Mesothelial cell of epicardium (in vitro differentiated cells): ENCODE measurements at regions not wholly inside any gene's neighbourhood (a gene's known extent, or its start where the extent isn't known, plus 50 kb on each side); places are given as distances from the start of the nearest gene placed in this dataset.

ENCODE experiments used
- DNase-seq, 2 experiments: peaks; one replicate each; pipeline ENCODE4 v3.0.0; 2021; ENCODE audit warnings: low spot score in 2 of 2; ENCODE audit not compliant: unreplicated experiment in 2 of 2
- H3K27ac Mint-ChIP-seq: 2 replicates; pipeline ENCODE4 v1.8.0; 2021; ENCODE audit warnings: mixed read lengths
- H3K27me3 Mint-ChIP-seq: 2 replicates; pipeline ENCODE4 v1.8.0; 2021; ENCODE audit warnings: low read depth, mixed read lengths
- H3K36me3 Mint-ChIP-seq: 2 replicates; pipeline ENCODE4 v1.8.0; 2021; ENCODE audit warnings: mixed read lengths
- H3K4me1 Mint-ChIP-seq: 2 replicates; pipeline ENCODE4 v1.8.0; 2021; ENCODE audit warnings: mixed read lengths
- H3K4me3 Mint-ChIP-seq: 2 replicates; pipeline ENCODE4 v1.8.0; 2021; ENCODE audit warnings: mild to moderate bottlenecking, moderate library complexity, mixed read lengths
- H3K9me3 Mint-ChIP-seq: 2 replicates; pipeline ENCODE4 v1.8.0; 2021; ENCODE audit warnings: mixed read lengths
- TF ChIP-seq, protein P1 (sequence below): fragments of 200-600 bp; sonication (generic); IDR thresholded peaks from one replicate; pipeline ENCODE4 v1.5.0; 2021; ENCODE audit warnings: antibody characterized with exemption; ENCODE audit not compliant: unreplicated experiment

DNA sequence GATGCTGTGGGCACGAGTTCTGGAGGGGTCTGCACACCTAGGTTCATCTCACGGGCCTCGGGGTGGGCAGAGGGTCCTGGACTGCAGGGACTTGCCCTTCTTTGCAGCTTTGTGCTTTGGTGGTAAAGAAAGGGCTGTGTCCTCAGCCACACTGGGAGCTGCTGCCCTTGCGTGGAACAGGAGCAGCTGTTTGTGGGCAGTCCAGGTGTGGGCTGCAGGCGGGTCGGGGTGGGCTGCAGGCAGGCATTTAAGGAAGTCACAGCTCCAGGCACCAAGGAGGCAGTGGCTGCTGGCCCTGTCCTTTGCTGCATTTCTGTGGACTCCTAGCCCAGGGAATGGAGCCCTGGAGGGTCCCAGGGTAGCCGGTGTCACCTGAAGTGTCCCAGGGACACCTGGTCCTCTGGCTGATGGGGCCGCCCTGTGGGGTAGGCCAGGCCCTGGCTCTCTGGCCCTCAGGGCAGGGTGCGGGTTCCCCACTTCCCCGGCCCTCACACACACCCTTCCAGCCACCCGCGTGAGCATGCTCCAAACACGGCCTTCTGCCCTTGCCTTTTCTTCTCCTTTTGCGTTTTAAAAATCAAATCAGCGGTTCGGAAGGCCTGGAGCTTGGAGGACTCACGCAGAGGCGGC is 1240.3 kb downstream of the BRD1 start:
- Mint-ChIP-seq H3K36me3 (no peaks in the 10 kb centered on the region), H3K4me1 (peaks cover 7% of the 10 kb centered on the region), H3K27ac (no peak overlapping the region), H3K4me3 (no peak overlapping the region), H3K9me3 (no peaks in the 10 kb centered on the region), H3K27me3 (no peaks in the 10 kb centered on the region)
- DNase-seq, result no peak
- TF ChIP-seq, protein P1, sequence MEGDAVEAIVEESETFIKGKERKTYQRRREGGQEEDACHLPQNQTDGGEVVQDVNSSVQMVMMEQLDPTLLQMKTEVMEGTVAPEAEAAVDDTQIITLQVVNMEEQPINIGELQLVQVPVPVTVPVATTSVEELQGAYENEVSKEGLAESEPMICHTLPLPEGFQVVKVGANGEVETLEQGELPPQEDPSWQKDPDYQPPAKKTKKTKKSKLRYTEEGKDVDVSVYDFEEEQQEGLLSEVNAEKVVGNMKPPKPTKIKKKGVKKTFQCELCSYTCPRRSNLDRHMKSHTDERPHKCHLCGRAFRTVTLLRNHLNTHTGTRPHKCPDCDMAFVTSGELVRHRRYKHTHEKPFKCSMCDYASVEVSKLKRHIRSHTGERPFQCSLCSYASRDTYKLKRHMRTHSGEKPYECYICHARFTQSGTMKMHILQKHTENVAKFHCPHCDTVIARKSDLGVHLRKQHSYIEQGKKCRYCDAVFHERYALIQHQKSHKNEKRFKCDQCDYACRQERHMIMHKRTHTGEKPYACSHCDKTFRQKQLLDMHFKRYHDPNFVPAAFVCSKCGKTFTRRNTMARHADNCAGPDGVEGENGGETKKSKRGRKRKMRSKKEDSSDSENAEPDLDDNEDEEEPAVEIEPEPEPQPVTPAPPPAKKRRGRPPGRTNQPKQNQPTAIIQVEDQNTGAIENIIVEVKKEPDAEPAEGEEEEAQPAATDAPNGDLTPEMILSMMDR, result no peak

DNA sequence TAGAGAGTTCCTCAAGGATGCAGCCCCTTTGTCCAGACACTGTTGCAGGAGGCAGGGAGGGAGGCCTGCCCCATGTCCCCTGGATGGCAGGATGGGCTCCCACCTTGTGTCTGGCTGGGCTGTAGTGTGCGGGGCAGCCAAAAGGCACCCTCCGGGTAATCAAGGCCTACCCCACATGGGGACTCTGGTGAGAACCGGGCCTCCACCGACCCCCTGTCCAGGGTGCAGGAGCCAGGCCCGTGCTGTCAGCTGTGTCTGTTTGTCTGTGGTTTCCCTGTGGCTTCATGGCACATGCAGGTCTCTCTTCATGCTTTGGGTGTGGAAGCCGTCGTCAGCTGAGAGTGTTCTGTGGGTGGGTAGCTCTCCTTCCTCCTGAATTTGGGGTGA is 1240.9 kb downstream of the BRD1 start:
- no peak overlapping the region for H3K4me3 Mint-ChIP-seq
- TF ChIP-seq, protein P1, result no peak
- no peaks in the 10 kb centered on the region for H3K36me3 Mint-ChIP-seq
- no peak overlapping the region for H3K27ac Mint-ChIP-seq
- no peaks in the 10 kb centered on the region for H3K9me3 Mint-ChIP-seq
- H3K27me3 Mint-ChIP-seq, result no peaks in the 10 kb centered on the region
- no peak for DNase-seq
- peaks cover 7% of the 10 kb centered on the region for H3K4me1 Mint-ChIP-seq

DNA sequence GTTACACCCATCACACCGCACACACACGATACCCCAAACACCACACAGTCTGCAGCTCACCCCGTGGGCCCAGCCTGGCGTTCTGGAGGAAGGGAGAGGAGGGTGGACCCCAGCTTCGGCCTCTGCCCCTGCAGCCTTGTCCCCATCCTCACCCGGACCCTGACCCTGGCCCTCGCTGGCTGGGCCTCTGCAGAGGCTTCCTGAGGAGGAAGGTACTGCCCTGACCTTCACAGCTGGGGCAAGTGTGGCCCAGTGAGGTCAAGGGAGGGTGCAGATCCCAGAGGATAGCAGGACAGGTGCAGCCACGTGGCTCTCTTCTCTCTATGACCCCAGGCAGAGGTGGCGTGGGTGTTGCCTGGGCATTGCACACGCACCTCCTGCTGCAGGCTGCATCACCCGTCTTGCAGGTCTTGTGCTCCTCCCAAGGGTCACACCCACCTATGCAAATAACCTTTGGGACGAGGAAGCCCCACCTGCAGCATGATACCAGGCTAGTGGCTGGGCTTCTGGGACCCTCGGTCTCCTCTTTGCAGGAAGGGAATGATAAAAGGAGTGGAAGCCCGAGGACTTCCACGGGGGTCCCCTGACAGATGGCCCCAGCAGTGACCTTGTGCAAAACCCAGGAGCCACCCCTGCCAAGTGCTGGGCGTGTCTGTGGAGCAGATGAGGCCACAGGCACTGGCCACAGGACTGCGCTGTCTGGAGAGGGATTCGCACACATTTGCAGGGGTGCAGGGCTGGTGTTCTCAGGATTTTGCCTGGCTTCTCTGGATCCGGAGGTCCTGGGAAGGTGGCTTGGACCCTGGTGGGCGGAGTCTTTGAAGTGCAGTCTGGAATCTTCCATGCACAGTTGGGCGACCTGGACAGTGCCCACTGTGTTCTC is 1241.5 kb downstream of the BRD1 start:
- peaks cover 7% of the 10 kb centered on the region for H3K4me1 Mint-ChIP-seq
- TF ChIP-seq, protein P1, result no peak
- no peaks in the 10 kb centered on the region for H3K36me3 Mint-ChIP-seq
- no peak overlapping the region for H3K4me3 Mint-ChIP-seq
- DNase-seq, result no peak
- H3K27ac Mint-ChIP-seq, result no peak overlapping the region
- H3K9me3 Mint-ChIP-seq, result no peaks in the 10 kb centered on the region
- no peaks in the 10 kb centered on the region for H3K27me3 Mint-ChIP-seq

DNA sequence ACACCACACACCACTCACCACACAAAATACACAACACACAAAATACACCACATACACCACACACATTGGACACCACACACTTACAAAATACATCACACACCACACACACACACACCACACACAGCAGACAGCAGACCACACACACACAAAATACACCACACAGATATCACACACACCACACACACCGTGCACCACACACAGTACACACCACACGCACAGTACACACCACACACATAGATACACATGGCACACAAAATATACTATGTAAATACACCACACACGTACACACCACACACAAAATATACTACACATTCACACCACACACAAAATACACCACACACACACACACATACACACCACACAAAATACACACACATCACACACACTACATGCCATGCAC is 1243.5 kb downstream of the BRD1 start:
- H3K4me1 Mint-ChIP-seq, result peaks cover 7% of the 10 kb centered on the region
- no peak for DNase-seq
- no peaks in the 10 kb centered on the region for H3K9me3 Mint-ChIP-seq
- H3K27me3 Mint-ChIP-seq, result peaks cover 17% of the 10 kb centered on the region
- H3K4me3 Mint-ChIP-seq, result no peak overlapping the region
- no peak overlapping the region for H3K27ac Mint-ChIP-seq
- no peaks in the 10 kb centered on the region for H3K36me3 Mint-ChIP-seq
- TF ChIP-seq, protein P1, result no peak

DNA sequence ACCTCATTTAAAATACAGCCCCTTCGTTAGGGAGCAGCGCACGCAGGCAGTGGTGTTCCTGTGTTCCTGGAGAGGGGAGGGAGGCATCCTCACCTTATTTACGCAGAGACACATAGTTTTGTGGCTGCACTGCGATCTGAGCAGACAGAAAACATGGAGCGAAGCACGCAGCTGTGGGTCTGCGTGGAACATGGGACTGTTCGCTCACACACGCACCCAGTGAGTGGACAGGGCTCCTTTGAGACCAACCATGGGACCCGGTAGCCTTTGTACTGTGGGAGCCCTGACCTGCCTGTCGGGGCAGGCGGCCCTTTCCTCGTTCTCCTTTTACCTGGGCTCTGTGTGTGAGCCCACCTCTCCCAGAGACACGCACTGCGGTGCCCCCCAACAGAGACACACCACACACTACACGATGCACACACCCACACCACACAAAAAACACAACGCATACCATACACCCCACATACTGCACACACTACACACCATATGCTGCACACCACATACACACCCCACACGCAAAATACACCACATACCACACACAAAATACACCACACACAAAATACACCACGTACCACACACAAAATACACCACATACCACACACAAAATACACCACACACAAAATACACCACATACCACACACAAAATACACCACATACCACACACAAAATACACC is 1245.7 kb downstream of the BRD1 start:
- no peaks in the 10 kb centered on the region for H3K4me1 Mint-ChIP-seq
- H3K4me3 Mint-ChIP-seq, result no peak overlapping the region
- no peak overlapping the region for H3K27ac Mint-ChIP-seq
- TF ChIP-seq, protein P1, result no peak
- DNase-seq, result no peak
- H3K27me3 Mint-ChIP-seq, result peaks cover 39% of the 10 kb centered on the region
- no peaks in the 10 kb centered on the region for H3K9me3 Mint-ChIP-seq
- H3K36me3 Mint-ChIP-seq, result no peaks in the 10 kb centered on the region
